ENCODE measurements at regions not wholly inside any gene's neighbourhood (a gene's known extent, or its start where the extent isn't known, plus 50 kb on each side); places are given as distances from the start of the nearest gene placed in this dataset.
"Not testable (repeated sequence)": the region's sequence is repeated elsewhere in the genome, so short reads cannot be mapped to it uniquely, and the experiment has no call there.

DNA sequence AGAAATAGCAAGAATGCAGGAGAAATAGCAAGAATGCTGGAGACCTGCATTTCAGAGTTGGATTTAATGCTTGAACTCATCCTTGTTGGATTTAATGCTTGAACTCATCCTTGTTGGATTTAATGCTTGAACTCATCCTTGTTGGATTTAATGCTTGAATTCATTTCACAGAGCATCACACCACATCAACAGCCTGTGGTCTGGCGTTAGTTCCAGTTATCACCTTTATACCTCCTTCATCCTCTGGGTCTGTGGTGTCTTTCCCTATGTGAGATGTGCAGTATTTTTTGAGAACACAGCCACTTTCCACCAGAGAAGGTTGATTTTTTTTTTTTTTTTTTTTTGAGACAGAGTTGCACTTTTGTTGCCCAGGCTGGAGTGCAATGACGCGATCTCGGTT, 546.4 kb upstream of the SOX11 start:
- Histone ChIP-seq H3K27ac (no peak overlapping the region), H3K4me3 (no peak overlapping the region)

DNA sequence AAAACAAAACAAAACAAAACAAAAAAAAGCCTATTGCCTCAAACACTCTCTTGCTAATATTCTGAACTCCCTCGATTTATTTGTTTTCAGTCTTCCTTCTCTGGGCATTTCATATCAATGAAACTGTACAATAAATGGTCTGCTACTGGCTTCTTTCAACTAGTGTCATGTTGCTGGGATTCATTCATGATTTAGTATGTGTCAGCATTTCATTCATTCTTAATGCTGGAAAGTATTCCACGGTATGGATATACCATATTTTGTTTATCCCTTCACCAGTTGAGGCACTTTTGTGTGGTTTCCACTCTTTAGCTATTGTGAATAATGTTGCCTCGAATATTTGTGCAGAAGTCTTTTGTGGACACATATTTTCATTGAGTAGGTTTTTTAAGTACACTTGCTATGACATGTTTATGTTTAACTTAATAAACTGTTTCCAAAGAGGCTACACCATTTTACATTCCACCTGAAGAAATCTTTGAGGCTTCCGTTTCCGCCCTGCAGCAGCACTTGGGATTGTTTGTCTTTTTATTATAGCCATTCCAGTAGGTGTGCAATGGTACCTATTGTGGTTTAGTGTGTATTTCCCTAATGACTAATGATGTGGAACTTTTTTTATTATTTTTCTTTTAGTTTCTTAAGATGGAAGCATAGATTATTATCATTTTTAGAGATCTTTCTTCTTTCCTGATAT, 543.6 kb upstream of the SOX11 start:
- H3K4me3 ChIP-seq = no peak overlapping the region
- no peak overlapping the region for H3K27ac ChIP-seq

- H3K27ac ChIP-seq = no peak overlapping the region
Measured at GRCh38 chr2:5150871-5151270, 541.3 kb upstream of the SOX11 start.

DNA sequence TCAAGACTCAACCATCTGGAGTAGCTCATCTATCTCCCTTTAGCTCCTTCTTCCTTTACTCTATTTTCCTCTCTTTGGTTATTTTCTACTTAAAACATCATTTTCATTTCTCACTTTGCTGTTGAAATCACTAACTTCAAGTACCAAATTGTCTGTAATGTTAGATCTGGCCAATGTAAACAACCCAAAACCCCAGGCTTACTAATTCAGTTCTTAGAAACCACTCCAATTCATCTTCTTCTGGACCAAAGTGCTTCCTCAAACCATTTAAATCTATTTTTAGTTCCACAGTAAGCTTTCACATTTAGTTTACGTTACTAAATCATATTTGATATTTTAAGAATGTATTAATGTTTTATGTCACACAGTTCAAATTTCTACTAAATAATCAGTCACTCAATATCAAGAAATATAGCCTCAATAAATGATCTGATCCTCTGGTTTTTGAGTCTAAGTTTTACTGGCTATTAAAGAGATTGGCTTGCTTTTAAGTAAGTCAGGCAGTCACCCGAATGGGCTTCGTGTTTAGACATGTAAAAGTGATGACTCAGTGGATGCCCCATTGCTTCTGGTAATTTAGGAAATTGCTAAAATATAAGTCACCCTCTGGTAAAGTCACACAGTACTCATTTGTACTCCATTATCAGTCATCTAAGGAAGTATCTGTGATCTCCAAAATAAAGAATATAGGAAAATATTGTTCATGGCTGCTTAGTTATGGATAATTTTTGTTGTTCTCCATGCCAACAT, 527.2 kb upstream of the SOX11 start:
- Histone ChIP-seq H3K4me3 (no peak overlapping the region), H3K27ac (no peak overlapping the region)

More at GRCh38 chr2:5150871-5151270, 541.3 kb upstream of the SOX11 start:
- no peak overlapping the region for H3K4me3 ChIP-seq

- no peak overlapping the region for H3K4me3 ChIP-seq
- H3K27ac ChIP-seq = no peak overlapping the region
Measured at GRCh38 chr2:5172923-5173322, 519.3 kb upstream of the SOX11 start.

DNA sequence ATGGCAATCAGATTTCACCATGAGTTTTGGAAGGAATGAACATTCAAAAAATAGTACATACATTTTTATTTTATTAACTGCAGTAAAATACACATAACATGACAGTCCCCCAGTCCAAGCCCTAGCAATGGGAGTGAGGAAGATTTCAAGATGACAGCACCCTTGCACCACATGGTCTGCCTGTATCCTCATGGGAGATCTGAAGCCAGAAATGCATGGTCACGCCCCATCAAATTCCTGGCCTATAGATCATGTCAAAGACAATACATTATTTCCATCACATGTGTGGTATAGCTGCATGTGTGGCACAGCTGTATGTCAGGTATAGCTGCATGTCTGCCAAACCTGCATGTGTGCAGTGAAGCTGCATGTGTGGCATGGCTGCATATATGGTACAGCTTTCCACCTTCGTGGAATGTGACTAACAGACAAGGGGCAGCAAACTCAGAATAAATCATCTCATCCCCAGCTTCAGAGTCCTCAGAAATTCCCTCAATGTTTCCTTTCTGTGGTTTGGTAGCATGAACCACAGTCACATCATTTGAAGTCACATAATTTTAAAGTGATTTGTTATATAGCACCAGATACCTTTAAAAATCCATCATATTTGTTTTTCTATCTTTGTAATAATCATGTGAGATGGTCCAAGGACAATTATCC, 518.2 kb upstream of the SOX11 start:
- Histone ChIP-seq H3K27ac (no peak overlapping the region), H3K4me3 (no peak overlapping the region)

DNA sequence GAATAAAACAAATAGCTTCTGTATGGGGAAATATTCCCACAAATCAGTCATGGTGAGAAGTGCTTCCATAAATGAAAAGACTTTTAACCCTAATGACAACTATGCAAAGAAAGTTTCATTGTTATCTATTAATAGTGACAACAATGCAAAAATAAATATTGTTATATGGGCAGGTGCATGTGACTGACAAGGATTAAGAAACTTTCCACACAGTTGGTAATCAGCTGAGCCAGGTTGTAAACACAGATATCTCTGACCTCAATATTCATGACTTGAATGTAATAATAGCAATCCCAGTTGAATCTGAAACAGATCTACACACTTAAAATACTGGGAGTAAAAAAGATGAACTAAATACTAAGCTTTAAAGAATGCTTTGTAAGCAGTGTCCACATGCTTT, 517.0 kb upstream of the SOX11 start:
- Histone ChIP-seq H3K4me3 (no peak overlapping the region), H3K27ac (no peak overlapping the region)

GRCh38 chr2:5176764-5177163, 515.4 kb upstream of the SOX11 start:
- Histone ChIP-seq H3K27ac (no peak overlapping the region), H3K4me3 (no peak overlapping the region)

GRCh38 chr2:5183031-5183430, 509.2 kb upstream of the SOX11 start:
- no peak overlapping the region for H3K27ac ChIP-seq
- H3K4me3 ChIP-seq = no peak overlapping the region

GRCh38 chr2:5187283-5187682, 504.9 kb upstream of the SOX11 start:
- Histone ChIP-seq H3K4me3 (no peak overlapping the region), H3K27ac (no peak overlapping the region)

DNA sequence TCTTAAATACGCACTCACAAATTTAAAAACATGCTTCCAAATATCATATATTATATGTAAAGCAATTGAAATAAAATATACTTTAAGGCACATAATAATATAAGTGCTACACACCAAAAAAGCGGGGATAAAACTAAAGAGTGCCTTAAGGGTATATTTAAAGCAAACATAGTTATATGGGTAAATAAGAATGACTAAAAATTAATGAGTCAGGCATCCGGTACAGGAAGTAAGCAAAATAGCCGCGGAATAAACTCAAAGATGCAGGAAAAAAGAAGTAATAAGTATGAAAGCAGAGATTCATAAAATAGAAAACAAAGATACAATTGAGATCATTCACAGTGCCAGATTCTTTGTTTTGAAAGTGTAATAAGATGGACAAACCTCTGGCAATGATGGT, 503.5 kb upstream of the SOX11 start:
- no peak overlapping the region for H3K27ac ChIP-seq
- H3K4me3 ChIP-seq = no peak overlapping the region

- Histone ChIP-seq H3K27ac (no peak overlapping the region), H3K4me3 (no peak overlapping the region)
Measured at GRCh38 chr2:5190023-5190422, 502.2 kb upstream of the SOX11 start.

DNA sequence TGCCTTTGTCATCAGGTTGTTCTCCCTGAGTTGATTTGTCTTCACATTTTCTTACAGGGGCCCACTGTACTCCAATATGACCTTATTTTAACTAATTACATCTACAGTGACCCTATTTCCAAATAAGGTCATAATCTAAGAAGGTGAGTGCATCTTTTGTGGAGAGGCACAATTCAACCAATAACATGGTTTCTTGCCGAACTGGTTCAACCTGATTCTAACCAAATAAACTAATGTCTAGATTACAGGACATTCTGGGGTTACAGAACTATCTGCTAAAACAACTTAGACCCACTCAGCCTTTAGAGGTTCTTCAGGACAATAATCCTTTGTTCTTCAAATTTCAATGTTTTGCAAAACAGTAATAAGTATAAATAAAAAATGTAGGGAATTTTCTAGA, 496.5 kb upstream of the SOX11 start:
- Histone ChIP-seq H3K27ac (no peak overlapping the region), H3K4me3 (no peak overlapping the region)

- no peak overlapping the region for H3K4me3 ChIP-seq
Measured at GRCh38 chr2:5203134-5203755, 488.9 kb upstream of the SOX11 start.

DNA sequence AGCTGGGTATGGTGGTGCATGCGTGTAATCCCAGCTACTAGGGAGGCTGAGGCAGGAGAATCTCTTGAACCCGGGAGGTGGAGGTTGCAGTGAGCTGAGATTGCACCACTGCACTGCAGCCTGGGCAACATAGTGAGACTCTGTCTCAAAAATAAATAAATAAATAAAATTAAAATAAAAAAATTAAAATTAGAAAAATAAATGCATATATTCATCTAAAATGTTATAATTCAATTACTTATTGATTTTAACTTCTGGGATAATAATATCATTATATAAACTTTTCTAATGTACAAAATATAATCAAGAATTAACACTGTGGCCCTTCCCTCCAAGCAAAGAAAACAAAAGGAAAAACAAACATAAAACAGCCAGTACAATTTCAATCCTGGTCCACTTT, 485.4 kb upstream of the SOX11 start:
- H3K27ac ChIP-seq, H3K4me3 ChIP-seq: not testable (repeated sequence)

More at GRCh38 chr2:5203134-5203755, 488.9 kb upstream of the SOX11 start:
- H3K27ac ChIP-seq = no peak overlapping the region

DNA sequence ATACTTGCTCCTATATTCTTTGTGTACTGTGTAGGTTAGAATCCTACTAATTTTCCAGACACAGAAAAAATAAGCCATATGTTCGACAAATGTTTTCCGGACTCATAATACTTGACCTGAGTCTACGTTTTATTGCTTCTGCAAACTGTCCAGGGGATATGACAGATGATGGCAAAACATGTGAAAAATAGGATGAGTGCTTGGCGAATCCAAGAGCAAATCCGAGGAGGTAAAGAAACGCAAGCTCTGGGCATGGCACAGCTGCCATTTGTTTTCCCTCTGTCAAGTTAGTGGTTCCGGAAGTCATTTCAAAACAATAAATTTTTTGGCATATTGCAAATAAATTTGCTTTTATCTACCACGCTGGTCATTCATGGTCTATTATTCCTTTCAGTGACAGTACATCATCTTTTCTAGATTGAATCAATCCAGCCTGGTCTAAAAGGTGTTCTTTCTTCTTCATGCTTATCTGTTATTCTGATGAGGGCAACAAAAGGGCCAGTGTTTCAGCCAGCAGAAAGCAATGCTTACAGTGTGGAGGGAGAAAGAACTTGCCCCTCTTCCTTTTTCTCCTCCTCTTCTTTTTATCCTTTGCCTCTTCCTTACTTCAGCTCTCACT, 476.1 kb upstream of the SOX11 start:
- no peak overlapping the region for H3K27ac ChIP-seq

DNA sequence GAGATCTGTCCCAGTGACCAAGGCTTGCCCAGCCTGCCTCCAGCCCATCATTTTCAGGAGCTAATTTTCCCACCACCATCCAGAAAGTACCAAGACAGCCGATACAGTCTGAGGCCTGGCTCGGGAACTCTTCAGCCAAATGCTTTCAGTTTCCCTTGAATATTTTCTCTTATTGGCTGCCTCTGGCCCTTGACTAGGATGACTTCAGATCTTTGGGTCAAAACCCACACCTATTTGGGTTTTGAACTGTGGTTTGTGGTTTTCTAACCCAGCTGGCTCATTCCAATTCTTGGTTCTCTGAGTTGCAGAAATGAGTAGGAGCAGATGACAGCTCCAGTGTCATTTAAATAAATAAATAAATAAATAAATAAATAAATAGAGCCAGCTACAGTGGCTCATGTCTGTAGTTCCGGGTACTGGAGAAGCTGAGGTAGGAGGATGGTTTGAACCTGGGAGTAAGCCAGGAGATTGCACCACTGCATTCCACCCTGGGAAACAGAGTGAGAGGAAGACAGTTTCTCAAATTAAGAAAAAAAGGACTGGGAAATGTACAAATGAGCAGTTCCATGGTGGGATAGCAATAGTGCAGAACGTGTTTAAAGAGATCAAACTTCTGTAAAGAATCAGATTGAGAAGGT, 465.0 kb upstream of the SOX11 start:
- no peak overlapping the region for H3K27ac ChIP-seq
- H3K4me3 ChIP-seq = no peak overlapping the region

More for the DNA sequence above, 476.1 kb upstream of the SOX11 start:
- no peak overlapping the region for H3K4me3 ChIP-seq

GRCh38 chr2:5229574-5229973, 462.6 kb upstream of the SOX11 start:
- Histone ChIP-seq H3K4me3 (no peak overlapping the region), H3K27ac (no peak overlapping the region)

GRCh38 chr2:5230444-5230843, 461.7 kb upstream of the SOX11 start:
- Histone ChIP-seq H3K4me3 (no peak overlapping the region), H3K27ac (no peak overlapping the region)

DNA sequence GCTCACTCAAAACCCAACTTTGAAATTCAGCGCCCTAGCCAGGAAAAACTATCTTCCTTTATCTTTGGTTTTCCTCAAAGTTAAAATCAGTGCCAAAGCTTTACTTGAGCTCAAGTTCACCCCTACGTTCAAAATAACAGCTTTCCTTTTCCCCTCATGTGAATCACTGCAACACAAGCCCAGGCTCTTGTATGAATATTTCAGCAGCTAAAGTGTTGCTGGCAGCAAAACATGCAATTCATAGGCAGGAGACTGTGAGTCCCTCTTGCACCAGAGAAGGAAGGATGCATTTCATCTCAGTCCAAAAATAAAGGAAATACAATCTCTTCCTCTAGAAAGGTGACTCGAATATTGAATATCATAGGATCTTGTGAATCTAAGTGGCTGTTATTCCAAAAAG, 461.3 kb upstream of the SOX11 start:
- no peak overlapping the region for H3K4me3 ChIP-seq
- H3K27ac ChIP-seq = no peak overlapping the region
